ENCODE measurements at regions not wholly inside any gene's neighbourhood (a gene's known extent, or its start where the extent isn't known, plus 50 kb on each side); places are given as distances from the start of the nearest gene placed in this dataset.
A peak's percentile ranks its signal among the peaks of the same experiment; 100 is the strongest.

DNA sequence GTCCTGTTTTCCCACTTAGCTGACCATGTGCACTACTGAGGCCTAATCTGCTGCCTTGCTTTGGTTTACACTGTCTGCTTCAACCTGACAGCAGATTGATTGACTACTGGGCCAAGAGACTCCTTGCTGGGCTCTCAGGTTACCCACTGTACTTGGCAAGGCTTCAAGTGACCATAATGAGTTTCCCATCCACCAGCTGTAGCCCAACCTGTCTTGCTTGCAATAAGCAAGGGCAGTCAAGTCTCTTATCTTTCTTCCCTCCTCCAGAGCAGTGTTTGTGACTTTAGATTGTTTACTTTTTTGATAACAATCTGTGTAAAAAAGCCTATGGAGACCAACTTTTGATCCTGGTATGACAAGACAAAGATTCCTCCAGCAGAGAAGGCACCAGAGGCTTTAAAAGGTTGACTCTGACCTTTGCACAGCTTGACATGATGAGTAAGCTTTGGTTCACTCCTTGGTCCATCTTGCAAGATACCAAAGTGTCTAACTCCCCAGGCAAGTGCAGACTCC lies 912.3 kb upstream of the SEMA6A start:
- TF ChIP-seq, protein P1, sequence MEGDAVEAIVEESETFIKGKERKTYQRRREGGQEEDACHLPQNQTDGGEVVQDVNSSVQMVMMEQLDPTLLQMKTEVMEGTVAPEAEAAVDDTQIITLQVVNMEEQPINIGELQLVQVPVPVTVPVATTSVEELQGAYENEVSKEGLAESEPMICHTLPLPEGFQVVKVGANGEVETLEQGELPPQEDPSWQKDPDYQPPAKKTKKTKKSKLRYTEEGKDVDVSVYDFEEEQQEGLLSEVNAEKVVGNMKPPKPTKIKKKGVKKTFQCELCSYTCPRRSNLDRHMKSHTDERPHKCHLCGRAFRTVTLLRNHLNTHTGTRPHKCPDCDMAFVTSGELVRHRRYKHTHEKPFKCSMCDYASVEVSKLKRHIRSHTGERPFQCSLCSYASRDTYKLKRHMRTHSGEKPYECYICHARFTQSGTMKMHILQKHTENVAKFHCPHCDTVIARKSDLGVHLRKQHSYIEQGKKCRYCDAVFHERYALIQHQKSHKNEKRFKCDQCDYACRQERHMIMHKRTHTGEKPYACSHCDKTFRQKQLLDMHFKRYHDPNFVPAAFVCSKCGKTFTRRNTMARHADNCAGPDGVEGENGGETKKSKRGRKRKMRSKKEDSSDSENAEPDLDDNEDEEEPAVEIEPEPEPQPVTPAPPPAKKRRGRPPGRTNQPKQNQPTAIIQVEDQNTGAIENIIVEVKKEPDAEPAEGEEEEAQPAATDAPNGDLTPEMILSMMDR (IDR thresholded peaks at IDR 0.05; ENCODE audit: low read depth, low read length) = no peak

DNA sequence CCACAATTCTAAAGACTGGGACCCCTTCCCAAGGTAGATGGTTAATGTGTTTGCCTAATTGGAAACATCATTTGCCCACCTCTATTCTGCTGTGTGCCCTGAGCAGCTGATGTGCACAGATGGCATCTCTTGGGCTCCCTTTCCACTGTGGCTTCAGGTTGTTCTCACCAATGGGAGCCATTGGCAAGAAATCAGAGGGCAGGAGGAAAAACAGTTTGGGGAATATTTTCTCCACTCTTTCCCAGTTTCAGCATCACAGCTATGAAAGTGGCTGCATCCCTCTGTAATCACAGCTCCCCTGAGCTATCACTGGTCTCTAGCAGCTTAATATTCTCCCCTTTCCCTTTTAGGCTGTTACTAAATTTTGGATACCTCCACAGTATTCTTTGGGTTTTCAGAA lies 911.6 kb upstream of the SEMA6A start:
- no peak overlapping the region for H3K4me3 ChIP-seq (ENCODE audit: low read depth, low read length)
- TF ChIP-seq, protein P1 (IDR thresholded peaks at IDR 0.05; ENCODE audit: low read depth, low read length) = no peak

More for the DNA sequence above, 912.3 kb upstream of the SEMA6A start:
- no peak overlapping the region for H3K4me3 ChIP-seq (ENCODE audit: low read depth, low read length)

DNA sequence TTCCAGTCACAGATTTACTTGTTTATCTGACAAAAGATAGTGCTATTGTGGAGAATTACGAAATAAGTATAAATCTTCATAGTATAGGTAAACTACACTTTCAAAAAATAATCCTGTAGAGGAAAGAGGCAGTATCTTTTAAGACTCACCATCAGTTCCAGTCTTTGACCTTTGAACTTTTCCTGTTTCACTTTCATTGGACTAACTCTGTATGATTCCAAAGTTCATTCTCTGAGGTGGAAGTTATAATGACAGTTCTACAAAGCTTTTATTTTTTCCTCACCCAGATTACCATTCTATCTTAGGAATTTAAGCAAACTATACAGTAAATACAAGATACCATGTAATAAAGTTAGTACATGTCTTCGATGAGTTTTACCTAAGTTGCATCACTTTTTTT lies 901.3 kb upstream of the SEMA6A start:
- TF ChIP-seq, protein P1 (IDR thresholded peaks at IDR 0.05; ENCODE audit: low read depth, low read length) = no peak
- no peak overlapping the region for H3K4me3 ChIP-seq (ENCODE audit: low read depth, low read length)

DNA sequence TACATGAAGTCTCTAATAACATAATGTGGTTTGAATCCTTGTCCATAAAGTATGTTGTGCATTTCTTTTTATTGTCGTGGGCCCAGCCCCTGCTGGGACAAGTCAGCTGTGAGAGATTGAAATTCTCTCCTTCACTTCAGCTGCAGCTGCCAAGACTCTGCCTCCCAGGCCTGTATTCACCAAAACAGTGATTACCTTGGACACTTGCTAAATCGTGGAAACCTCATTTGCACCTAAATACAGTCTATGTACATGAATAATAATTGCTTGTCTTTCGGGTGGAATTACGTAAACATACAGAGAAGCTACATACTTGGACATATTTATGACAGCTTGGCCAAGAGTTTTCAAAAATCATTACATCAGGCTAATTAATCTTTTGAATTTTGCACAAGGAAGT lies 898.5 kb upstream of the SEMA6A start:
- TF ChIP-seq, protein P1 (IDR thresholded peaks at IDR 0.05; ENCODE audit: low read depth, low read length) = no peak
- peak overlapping the region; percentile 31 for H3K4me3 ChIP-seq (ENCODE audit: low read depth, low read length)

DNA sequence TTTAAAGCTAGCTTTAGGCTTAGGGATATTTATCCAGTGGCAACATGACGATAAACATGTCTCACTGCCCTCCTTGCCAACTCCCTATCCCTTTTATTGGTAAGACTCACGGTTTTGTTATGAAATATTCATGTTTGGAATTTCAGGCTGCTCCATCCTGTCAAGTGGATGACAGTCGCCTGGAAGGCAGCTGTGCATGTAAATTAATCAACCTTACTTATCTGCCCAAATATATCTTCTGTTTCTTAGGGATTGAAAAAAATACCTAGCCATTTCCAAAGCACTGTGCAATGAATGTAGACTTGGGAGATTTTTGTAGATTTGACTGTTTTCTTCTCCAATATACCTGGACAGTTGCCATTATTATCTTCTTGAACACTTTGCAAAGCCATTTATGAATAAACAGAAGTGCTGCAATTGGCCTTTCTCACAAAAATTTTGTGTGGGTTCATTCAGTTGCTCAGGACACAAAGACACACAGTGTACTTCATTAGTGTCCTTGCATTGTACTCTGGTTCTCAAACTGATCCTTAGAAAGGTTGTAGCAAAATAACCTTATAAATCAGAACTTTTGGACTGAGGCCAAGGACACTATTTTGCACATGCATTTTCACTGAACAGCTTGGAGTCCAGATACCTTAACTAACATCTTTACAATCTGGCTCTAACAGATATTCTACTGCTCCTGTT lies 889.4 kb upstream of the SEMA6A start:
- H3K4me3 ChIP-seq (ENCODE audit: low read depth, low read length) = no peak overlapping the region
- TF ChIP-seq, protein P1 (IDR thresholded peaks at IDR 0.05; ENCODE audit: low read depth, low read length) = no peak

DNA sequence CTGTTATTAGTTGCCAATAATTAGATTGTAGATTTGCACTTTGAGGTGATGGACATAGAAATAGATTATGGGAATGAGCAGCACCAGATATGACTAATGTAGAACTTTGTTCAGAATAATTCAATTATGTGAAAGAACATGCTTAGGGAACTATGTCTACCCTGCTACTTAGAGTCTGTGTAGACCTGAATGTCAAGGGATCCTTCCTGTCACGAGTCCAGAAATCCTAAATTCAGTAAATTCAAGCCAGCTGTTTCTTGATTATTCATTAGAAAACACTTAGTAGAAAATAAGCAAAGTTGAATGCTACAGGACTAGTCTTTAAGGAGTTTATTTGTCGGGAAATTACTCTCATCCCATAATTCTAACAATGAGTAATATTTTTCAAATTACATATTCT lies 887.3 kb upstream of the SEMA6A start:
- TF ChIP-seq, protein P1 (IDR thresholded peaks at IDR 0.05; ENCODE audit: low read depth, low read length) = no peak
- no peak overlapping the region for H3K4me3 ChIP-seq (ENCODE audit: low read depth, low read length)

DNA sequence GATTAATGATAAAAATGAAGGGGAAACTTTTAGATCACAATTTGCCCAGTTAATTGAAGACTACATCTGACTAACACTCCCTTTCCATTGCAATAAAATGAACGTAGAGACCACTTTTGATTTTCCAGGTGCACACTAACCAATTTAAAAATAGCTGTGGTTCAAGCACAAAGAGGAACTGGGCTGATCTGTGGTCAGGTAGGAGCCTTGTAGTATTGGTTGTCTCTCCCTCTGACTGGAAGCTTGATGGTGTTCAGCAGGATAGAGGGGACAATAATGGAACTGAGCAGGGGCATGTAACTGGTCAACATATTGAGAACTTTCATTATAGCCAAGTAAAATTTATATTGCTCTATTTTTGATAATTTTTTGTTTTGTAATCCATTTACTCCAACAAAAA lies 886.8 kb upstream of the SEMA6A start:
- no peak overlapping the region for H3K4me3 ChIP-seq (ENCODE audit: low read depth, low read length)
- TF ChIP-seq, protein P1 (IDR thresholded peaks at IDR 0.05; ENCODE audit: low read depth, low read length) = no peak

Data from WI38 (cell line).